Erythroblast (primary cell): ENCODE measurements at regions not wholly inside any gene's neighbourhood (a gene's known extent, or its start where the extent isn't known, plus 50 kb on each side); places are given as distances from the start of the nearest gene placed in this dataset.
"Not testable (repeated sequence)": the region's sequence is repeated elsewhere in the genome, so short reads cannot be mapped to it uniquely, and the experiment has no call there.

Experiments
- GATA1 ChIP-seq: IDR thresholded peaks from 2 replicates; pipeline ENCODE4 v1.6.1; 2011; ENCODE audit warnings: low read depth, mild to moderate bottlenecking, control low read depth, low read length, moderate library complexity
- POLR2A ChIP-seq: IDR thresholded peaks from 2 replicates; pipeline ENCODE4 v1.6.1; 2011; ENCODE audit warnings: mild to moderate bottlenecking, low read length

DNA sequence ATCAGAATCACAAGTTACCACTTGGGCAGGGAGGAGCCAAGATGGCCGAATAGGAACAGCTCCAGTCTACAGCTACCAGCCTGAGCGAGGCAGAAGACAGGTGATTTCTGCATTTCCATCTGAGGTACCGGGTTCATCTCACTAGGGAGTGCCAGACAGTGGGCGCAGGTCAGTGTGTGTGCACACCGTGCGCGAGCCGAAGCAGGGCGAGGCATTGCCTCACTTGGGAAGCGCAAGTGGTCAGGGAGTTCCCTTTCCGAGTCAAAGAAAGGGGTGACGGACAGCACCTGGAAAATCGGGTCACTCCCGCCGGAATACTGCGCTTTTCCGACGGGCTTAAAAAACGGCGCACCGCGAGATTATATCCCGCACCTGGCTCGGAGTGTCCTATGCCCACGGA, 99.8 kb upstream of the PBX1 start:
- not testable (repeated sequence) for TF ChIP-seq POLR2A, GATA1
